ENCODE measurements at regions not wholly inside any gene's neighbourhood (a gene's known extent, or its start where the extent isn't known, plus 50 kb on each side); places are given as distances from the start of the nearest gene placed in this dataset.

- DNase-seq (ENCODE audit: low read depth), result no peak
These were observed 1224.8 kb upstream of the EYS start for GRCh38 chr6:66931787-66932186.

- DNase-seq (ENCODE audit: low read depth), result no peak
These were observed 1223.7 kb upstream of the EYS start for GRCh38 chr6:66930559-66931290.

- no peak for DNase-seq (ENCODE audit: low read depth)
These were observed 1219.0 kb upstream of the EYS start for GRCh38 chr6:66926060-66926459.

GRCh38 chr6:66913657-66914056 is 1206.6 kb upstream of the EYS start:
- no peak for DNase-seq (ENCODE audit: low read depth)

GRCh38 chr6:66902457-66902856 is 1195.4 kb upstream of the EYS start:
- DNase-seq (ENCODE audit: low read depth), result no peak

- no peak for DNase-seq (ENCODE audit: low read depth)
These were observed 1193.4 kb upstream of the EYS start for GRCh38 chr6:66900133-66901083.

GRCh38 chr6:66897576-66897975 is 1190.5 kb upstream of the EYS start:
- DNase-seq (ENCODE audit: low read depth), result peak; percentile 0

GRCh38 chr6:66896415-66896814 is 1189.4 kb upstream of the EYS start:
- no peak for DNase-seq (ENCODE audit: low read depth)

- no peak for DNase-seq (ENCODE audit: low read depth)
These were observed 1176.4 kb upstream of the EYS start for GRCh38 chr6:66883453-66883852.

- no peak for DNase-seq (ENCODE audit: low read depth)
These were observed 1159.8 kb upstream of the EYS start for GRCh38 chr6:66866801-66867200.

- DNase-seq (ENCODE audit: low read depth), result no peak
These were observed 1158.7 kb upstream of the EYS start for GRCh38 chr6:66865771-66866170.

GRCh38 chr6:66861007-66861541 is 1154.0 kb upstream of the EYS start:
- DNase-seq (ENCODE audit: low read depth), result no peak

GRCh38 chr6:66860328-66860727 is 1153.3 kb upstream of the EYS start:
- no peak for DNase-seq (ENCODE audit: low read depth)

GRCh38 chr6:66858196-66858595 is 1151.2 kb upstream of the EYS start:
- DNase-seq (ENCODE audit: low read depth), result no peak

- DNase-seq (ENCODE audit: low read depth), result no peak
These were observed 1147.0 kb upstream of the EYS start for GRCh38 chr6:66854014-66854413.

- DNase-seq (ENCODE audit: low read depth), result no peak
These were observed 1144.9 kb upstream of the EYS start for GRCh38 chr6:66851930-66852329.

- no peak for DNase-seq (ENCODE audit: low read depth)
These were observed 1142.8 kb upstream of the EYS start for GRCh38 chr6:66849843-66850242.

- DNase-seq (ENCODE audit: low read depth), result no peak
These were observed 1141.4 kb upstream of the EYS start for GRCh38 chr6:66848244-66848953.

GRCh38 chr6:66838764-66839163 is 1131.7 kb upstream of the EYS start:
- DNase-seq (ENCODE audit: low read depth), result no peak

GRCh38 chr6:66825539-66825938 is 1118.5 kb upstream of the EYS start:
- no peak for DNase-seq (ENCODE audit: low read depth)

- no peak for DNase-seq (ENCODE audit: low read depth)
These were observed 1107.1 kb upstream of the EYS start for GRCh38 chr6:66814156-66814555.

- DNase-seq (ENCODE audit: low read depth), result no peak
These were observed 1101.7 kb upstream of the EYS start for GRCh38 chr6:66808771-66809170.
